ENCODE measurements at regions not wholly inside any gene's neighbourhood (a gene's known extent, or its start where the extent isn't known, plus 50 kb on each side); places are given as distances from the start of the nearest gene placed in this dataset.

DNA sequence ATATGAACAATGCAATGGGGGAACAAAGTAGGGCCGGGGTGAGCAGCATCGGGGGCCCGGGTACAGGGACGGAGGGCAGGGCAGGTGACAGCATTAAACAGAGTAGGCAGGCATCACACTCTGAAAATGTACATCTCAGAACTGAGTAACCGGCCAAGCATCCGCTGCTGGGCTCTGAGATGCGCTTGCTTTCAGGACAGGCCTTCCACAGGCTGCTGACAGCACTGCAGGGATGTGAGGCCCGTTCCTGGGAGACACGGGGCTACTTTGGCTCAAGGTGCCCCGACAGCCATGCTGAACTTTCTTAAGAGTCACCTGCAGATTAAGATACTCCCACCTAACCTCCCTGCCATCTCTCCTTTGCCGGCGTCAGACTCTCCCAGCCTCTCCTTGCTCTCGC, 64.3 kb upstream of the FGFR2 start:
- TF ChIP-seq POLR2A (IDR thresholded peaks at IDR 0.05), result no peak
- TF ChIP-seq, protein P1, sequence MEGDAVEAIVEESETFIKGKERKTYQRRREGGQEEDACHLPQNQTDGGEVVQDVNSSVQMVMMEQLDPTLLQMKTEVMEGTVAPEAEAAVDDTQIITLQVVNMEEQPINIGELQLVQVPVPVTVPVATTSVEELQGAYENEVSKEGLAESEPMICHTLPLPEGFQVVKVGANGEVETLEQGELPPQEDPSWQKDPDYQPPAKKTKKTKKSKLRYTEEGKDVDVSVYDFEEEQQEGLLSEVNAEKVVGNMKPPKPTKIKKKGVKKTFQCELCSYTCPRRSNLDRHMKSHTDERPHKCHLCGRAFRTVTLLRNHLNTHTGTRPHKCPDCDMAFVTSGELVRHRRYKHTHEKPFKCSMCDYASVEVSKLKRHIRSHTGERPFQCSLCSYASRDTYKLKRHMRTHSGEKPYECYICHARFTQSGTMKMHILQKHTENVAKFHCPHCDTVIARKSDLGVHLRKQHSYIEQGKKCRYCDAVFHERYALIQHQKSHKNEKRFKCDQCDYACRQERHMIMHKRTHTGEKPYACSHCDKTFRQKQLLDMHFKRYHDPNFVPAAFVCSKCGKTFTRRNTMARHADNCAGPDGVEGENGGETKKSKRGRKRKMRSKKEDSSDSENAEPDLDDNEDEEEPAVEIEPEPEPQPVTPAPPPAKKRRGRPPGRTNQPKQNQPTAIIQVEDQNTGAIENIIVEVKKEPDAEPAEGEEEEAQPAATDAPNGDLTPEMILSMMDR (IDR thresholded peaks at IDR 0.05), result no peak

Measured in upper lobe of left lung (tissue), 4 donors.